ENCODE measurements at regions not wholly inside any gene's neighbourhood (a gene's known extent, or its start where the extent isn't known, plus 50 kb on each side); places are given as distances from the start of the nearest gene placed in this dataset.

DNA sequence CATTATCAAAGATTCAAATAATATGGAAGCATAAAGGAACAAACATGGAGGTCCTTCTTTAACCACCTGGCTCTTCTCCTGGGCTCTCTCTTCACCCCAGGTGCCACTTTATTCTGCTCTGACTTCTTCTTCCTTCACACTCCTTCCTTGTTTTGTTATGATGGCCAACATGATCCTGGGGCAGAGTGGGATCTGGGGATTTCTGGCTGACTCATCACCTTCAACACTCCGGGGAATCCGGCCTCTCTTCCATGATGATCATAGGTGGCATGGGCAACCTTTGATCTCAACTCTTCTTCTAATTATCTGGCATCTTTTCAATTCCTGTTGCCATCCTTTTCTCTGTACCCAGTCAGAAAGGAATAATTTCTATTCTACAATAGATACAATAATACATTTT is 62.1 kb upstream of the TRPC7 start:
- no peak overlapping the region for H3K4me3 ChIP-seq (ENCODE audit: low read depth, low read length)
- no peak for DNase-seq (ENCODE audit: low read depth)
- no peak for TF ChIP-seq CTCF (IDR thresholded peaks at IDR 0.05; ENCODE audit: control insufficient read depth, extremely low read depth, insufficient read depth)

- no peak for DNase-seq (ENCODE audit: low read depth)
- TF ChIP-seq CTCF (IDR thresholded peaks at IDR 0.05; ENCODE audit: control insufficient read depth, extremely low read depth, insufficient read depth): no peak
- H3K4me3 ChIP-seq (ENCODE audit: low read depth, low read length): no peak overlapping the region
Observed at GRCh38 chr5:136425921-136426320, 60.6 kb upstream of the TRPC7 start.

DNA sequence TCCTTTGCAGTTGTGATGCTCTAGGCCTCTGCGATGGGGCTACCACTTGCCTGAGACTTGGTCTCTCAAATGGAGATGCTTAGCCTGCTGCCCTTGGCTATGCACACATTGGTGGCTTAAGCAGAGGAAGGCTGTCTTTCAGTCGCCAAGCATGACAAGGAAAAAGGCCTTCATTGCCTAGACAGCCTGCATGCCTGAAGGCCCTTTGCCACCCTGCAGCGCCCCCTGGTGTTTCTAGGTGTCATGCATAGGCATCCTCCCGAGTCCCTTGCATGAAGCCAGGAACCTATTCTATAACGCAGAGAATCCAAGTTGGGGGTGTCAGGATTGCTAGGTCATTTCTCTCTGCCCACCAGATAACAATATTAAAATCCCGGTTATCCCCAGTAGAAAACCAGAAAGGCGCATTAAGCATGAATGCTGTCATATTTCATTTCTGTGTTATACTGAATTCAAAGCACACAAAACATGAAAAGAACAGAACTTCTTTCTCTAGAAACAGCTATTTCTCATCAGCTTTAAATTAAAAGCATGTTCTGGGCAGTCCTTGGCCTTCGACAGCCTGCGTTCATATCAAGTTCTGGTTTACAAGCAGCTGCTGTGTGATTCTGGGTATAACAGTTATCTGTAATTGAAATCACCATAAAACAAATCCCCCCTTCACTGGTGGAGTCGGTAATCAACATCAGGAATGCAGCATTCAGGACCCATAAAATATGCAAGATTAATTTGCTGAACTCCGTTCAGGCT is 59.7 kb upstream of the TRPC7 start:
- no peak overlapping the region for H3K4me3 ChIP-seq (ENCODE audit: low read depth, low read length)
- TF ChIP-seq CTCF (IDR thresholded peaks at IDR 0.05; ENCODE audit: control insufficient read depth, extremely low read depth, insufficient read depth): peak; percentile 96
- DNase-seq (ENCODE audit: low read depth): peak; percentile 35

DNA sequence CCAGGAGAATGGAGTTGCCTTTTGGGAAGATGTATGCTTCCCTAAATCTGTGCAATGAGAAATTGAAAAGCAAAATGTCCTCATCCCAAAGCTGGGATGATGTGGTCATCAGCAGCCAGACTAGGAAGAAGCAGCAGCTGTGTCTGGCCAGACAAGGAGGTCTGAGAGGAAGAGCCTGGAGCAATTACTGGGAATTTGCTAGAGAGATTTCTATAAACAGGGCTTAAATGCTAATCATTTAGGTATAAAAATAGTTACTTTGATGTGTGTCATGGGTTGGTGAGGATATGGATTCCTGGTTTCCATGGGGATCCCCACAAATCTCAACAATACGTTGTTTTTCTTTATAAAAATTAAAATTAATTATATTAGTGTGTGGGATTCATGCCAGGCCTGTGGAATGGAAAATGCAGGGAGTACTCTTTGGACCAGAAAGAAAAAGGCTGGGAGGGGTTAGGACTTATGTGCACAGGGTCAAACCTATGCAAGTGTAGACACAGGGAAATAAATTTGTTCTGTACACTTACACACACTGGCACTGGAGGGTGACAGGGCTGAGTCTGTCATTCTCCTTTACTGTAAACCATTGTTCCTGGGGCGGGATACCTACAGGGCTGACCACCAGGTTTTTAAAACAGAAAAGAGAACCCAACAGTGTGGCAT is 58.7 kb upstream of the TRPC7 start:
- no peak overlapping the region for H3K4me3 ChIP-seq (ENCODE audit: low read depth, low read length)
- no peak for TF ChIP-seq CTCF (IDR thresholded peaks at IDR 0.05; ENCODE audit: control insufficient read depth, extremely low read depth, insufficient read depth)
- no peak for DNase-seq (ENCODE audit: low read depth)

GRCh38 chr5:136420168-136420898 is 55.0 kb upstream of the TRPC7 start:
- H3K4me3 ChIP-seq (ENCODE audit: low read depth, low read length): no peak overlapping the region
- no peak for TF ChIP-seq CTCF (IDR thresholded peaks at IDR 0.05; ENCODE audit: control insufficient read depth, extremely low read depth, insufficient read depth)
- DNase-seq (ENCODE audit: low read depth): peak; percentile 58

DNA sequence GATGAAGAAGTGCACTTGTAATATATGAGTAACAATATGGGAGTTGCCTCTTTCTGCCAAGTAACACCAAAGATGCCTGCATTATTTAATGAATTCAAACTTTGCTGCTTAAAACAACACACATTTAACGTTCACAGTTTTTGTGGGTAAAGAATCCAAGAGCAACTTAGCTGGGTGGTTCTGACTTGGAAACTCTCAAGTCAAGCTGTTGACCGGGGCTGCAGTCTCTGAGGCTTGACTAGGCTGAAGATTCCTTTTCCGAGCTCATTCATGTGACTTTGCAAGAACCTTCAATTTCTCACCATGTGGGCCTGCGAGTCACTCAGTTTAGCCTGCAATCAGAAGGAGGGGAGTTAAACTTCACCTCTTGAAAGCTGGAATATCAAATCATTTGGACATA is 53.0 kb upstream of the TRPC7 start:
- H3K4me3 ChIP-seq (ENCODE audit: low read depth, low read length): no peak overlapping the region
- TF ChIP-seq CTCF (IDR thresholded peaks at IDR 0.05; ENCODE audit: control insufficient read depth, extremely low read depth, insufficient read depth): no peak
- DNase-seq (ENCODE audit: low read depth): no peak

Measured in LNCaP clone FGC (cell line).